ENCODE measurements at regions not wholly inside any gene's neighbourhood (a gene's known extent, or its start where the extent isn't known, plus 50 kb on each side); places are given as distances from the start of the nearest gene placed in this dataset.

GRCh38 chr4:133618963-133619362 is 469.9 kb downstream of the PCDH10 start:
- TF ChIP-seq CTCF (IDR thresholded peaks at IDR 0.05), result no peak
- TF ChIP-seq POLR2A (IDR thresholded peaks at IDR 0.05), result no peak
- no peak for TF ChIP-seq EP300 (IDR thresholded peaks at IDR 0.05)

All from sigmoid colon (tissue), 4 donors.